HG02981 (cell line): ENCODE measurements at regions not wholly inside any gene's neighbourhood (a gene's known extent, or its start where the extent isn't known, plus 50 kb on each side); places are given as distances from the start of the nearest gene placed in this dataset.
A peak's percentile ranks its signal among the peaks of the same experiment; 100 is the strongest.

Source experiments
- ATAC-seq: cut with Tn5 transposase; IDR thresholded peaks from one replicate; pipeline ENCODE4 v1.9.1; 2021; ENCODE audit warnings: mild to moderate bottlenecking, moderate library complexity; ENCODE audit not compliant: unreplicated experiment

DNA sequence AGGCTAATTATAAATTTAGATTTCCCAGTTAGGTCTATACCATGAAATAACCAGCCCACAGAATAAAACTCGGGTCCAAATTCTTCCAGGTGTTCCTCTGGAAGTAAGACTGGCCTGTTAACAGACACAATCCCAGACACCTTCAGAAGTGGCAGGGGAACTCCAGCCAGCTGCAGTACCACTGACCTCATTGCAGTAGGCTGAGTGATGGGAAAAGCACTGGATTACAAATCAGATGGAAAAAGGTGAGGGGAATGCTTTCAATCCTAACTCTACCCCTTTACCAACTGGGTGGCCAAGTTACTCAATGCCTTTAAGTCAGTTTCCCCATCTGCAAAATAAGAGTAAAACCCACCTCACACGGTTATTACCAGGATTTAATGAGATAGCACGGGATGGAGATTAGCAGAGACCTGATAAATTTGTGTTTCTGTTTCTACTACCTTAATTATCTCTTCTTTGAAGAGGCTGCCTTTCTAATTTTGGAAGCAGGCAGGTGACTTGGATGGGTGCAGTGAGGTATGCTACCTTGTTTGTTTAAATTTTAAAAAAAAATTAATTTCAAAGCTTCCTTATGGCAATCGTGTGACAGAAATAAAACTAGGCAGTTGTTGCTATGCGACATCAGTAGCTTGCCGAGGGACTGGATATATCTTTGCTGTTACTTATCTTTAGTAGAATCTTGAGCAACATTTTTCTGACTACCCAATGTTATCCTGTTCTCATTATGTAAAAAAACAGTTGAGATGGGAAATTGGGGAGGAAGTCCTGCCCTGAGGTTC, 167.3 kb upstream of the GRIN2B start:
- ATAC-seq = no peak

GRCh38 chr12:14153803-14154202, 172.4 kb upstream of the GRIN2B start:
- ATAC-seq = no peak

- ATAC-seq = peak; percentile 7
Observed at GRCh38 chr12:14156606-14157005, 175.2 kb upstream of the GRIN2B start.

- peak; percentile 98 for ATAC-seq
Observed at GRCh38 chr12:14157088-14157747, 175.8 kb upstream of the GRIN2B start.

- no peak for ATAC-seq
Observed at GRCh38 chr12:14164266-14164665, 182.9 kb upstream of the GRIN2B start.

- ATAC-seq = peak; percentile 48
Observed at GRCh38 chr12:14167005-14167628, 185.7 kb upstream of the GRIN2B start.

GRCh38 chr12:14169281-14169680, 187.9 kb upstream of the GRIN2B start:
- ATAC-seq = no peak

DNA sequence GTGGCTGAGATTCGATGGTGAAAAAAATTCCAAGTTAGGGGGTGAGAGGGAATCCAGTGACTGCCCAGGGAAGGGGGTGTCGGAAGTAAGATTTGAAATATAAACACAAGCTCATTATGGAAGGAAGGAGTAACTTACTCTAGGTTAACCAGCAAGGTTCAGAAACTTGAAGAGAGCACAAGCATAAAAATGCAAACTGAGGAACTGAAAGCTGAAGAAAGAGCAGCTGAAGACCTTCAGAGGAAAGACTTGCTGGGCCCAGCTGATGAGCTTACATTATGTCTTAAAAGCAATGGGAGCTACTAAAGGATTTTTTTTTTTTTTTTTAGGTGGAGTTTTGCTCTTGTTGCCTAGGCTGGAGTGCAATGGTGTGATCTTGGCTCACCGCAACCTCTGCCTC, 189.7 kb upstream of the GRIN2B start:
- ATAC-seq = peak; percentile 60

DNA sequence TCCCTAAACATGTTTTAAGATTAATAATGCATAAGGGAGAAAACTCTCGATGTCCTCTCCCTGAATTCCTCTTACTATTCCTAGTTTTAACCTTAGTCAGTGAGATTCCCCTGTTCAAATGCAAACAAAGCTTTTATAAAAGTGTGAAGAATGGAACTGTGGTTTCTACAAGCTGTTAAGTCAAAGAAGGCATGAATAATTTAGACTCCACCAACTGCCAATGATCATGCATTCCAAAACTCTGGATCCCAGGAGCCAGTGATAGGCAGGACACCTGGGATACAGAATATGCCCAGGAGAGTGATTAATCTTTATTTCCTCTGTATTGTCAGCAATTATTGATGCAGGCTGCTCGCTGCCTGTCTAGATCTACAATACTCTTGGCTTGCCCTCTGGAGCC, 190.3 kb upstream of the ATF7IP start:
- ATAC-seq = no peak

GRCh38 chr12:14185427-14186192, 179.9 kb upstream of the ATF7IP start:
- peak; percentile 74 for ATAC-seq

GRCh38 chr12:14186193-14186502, 179.3 kb upstream of the ATF7IP start:
- no peak for ATAC-seq

- ATAC-seq = no peak
Observed at GRCh38 chr12:14187002-14187401, 178.5 kb upstream of the ATF7IP start.

GRCh38 chr12:14187966-14188365, 177.5 kb upstream of the ATF7IP start:
- ATAC-seq = no peak

GRCh38 chr12:14188744-14189143, 176.7 kb upstream of the ATF7IP start:
- ATAC-seq = no peak

- no peak for ATAC-seq
Observed at GRCh38 chr12:14190694-14191093, 174.8 kb upstream of the ATF7IP start.

GRCh38 chr12:14191612-14192011, 173.9 kb upstream of the ATF7IP start:
- no peak for ATAC-seq

GRCh38 chr12:14193639-14194038, 171.8 kb upstream of the ATF7IP start:
- no peak for ATAC-seq

- ATAC-seq = no peak
Observed at GRCh38 chr12:14194572-14194971, 170.9 kb upstream of the ATF7IP start.

DNA sequence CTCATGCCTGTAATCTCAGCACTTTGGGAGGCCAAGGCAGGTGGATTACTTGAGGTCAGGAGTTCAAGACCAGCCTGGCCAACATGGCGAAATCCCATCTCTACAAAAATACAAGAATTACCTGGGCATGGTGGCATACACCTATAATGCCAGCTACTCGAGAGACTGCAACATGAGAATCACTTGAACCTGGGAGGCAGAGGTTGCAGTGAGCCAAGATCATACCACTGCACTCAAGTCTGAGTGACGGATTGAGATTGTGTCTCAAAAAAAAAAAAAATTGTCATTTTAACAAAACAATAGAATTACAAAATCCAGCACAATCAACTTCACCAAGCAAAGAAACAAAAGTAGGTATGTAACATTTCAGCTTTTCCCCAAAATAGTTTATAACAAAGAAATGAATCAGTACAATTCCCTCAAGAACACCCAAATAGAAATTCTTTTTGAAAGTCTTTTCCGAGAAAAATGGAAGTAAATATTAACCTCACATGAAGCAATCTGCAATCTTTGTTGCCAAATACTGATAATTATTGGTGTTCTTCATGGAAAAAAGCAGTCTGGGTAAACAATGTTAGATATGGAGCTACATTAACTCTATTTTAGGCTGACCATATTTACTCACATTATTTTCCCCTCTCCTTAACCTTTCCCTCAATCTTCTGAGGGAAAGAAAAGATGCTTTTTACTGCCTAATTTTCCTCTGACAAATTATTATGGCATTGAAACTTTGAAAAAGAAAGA, 165.9 kb upstream of the ATF7IP start:
- no peak for ATAC-seq

DNA sequence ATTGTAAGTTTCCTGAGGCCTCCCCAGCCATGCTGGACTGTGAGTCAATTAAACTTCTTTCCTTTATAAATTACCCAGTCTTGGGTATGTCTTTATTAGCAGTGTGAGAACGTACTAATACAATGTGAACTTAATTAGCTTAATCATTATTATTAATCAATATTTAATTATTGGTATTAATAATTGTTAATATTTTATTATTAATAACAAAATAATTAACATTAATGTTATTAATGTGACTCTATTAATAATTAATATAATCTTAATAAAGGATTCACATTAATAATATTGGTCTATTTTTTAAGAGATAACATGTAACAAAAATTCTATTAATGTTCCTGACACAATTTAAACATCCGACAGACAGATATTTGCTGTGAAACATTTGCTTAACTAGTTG, 164.9 kb upstream of the ATF7IP start:
- ATAC-seq = no peak

DNA sequence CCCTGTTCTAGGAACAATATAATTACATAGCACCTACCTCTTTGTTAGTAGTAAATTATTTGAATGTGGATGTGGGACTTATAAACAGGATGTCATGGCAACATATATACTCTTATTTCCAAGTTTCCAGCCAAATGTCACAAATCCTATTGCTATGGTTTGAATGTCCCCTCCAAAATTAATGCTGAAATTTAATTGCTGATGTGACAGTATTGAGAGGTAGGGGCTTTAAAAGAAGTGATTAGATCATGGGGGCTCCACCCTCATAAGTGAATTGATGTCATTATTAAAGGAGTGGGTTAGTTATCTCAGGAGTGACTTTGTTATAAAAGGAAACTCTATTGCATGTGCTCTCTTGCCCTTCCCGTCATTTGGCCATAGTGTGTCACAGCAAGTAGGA, 164.2 kb upstream of the ATF7IP start:
- no peak for ATAC-seq
